GM12878 (cell line): ENCODE measurements at regions not wholly inside any gene's neighbourhood (a gene's known extent, or its start where the extent isn't known, plus 50 kb on each side); places are given as distances from the start of the nearest gene placed in this dataset.

Experiments used
- ATAC-seq: fragments of 200-7000 bp; cut with Tn5 transposase; 3 replicates; pipeline ENCODE4 v1.9.1; 2020; ENCODE audit warnings: mild to moderate bottlenecking, moderate library complexity
- BruUV-seq: library from RNA; stranded (reverse); fragments of 400-500 nt; replicated peaks from 2 replicates; lab custom pipeline; 2021; lab: Mats Ljungman, UMichigan
- CTCF ChIA-PET: fragments of 300-600 bp; sonication (Branson Sonifier 250); formaldehyde crosslinking; extraction: SDS; loops from one replicate; lab custom pipeline; 2021; ENCODE audit warnings: inconsistent platforms; lab: Yijun Ruan, JAX
- POLR2A ChIA-PET: fragments of 350-600 bp; formaldehyde crosslinking; extraction: SDS; loops from one replicate; lab custom pipeline; 2021; ENCODE audit warnings: inconsistent platforms; lab: Charles Lee
- RAD21 ChIA-PET: fragments of 300-600 bp; sonication (Branson Sonifier 250); formaldehyde crosslinking; loops from one replicate; lab custom pipeline; 2023; ENCODE audit warnings: antibody characterized with exemption; ENCODE audit not compliant: unreplicated experiment; lab: Charles Lee
- SMC1A ChIA-PET: fragments of 300-600 bp; sonication (Branson Sonifier 250); formaldehyde crosslinking; loops from one replicate; lab custom pipeline; 2023; ENCODE audit not compliant: unreplicated experiment, uncharacterized antibody; lab: Charles Lee
- DNase-seq: peaks from one replicate; pipeline ENCODE4 v3.0.0-alpha.2; 2011; ENCODE audit warnings: low read depth, low spot score
- FAIRE-seq: peaks from 3 replicates; lab custom pipeline; 2011; peaks lifted over from hg19 to GRCh38; lab: Jason Lieb, UNC
- H2AFZ ChIP-seq: 2 replicates; pipeline ENCODE4 v1.6.0; 2011; ENCODE audit warnings: low read depth, low read length, control low read depth; ENCODE audit not compliant: control insufficient read depth
- H3K27ac ChIP-seq: 2 replicates; pipeline ENCODE4 v1.5.1; 2011; ENCODE audit warnings: control low read depth; ENCODE audit not compliant: control insufficient read depth, insufficient read depth
- H3K27me3 ChIP-seq, 2 experiments: replicated peaks in 1 of 2; 2 replicates each; pipeline versions ENCODE4 v1.6.0 to v1.6.1; 2011; ENCODE audit warnings: low read length in 1 of 2; ENCODE audit not compliant: control insufficient read depth in 2 of 2, insufficient read depth in 2 of 2
- H3K36me3 ChIP-seq, 2 experiments: 2 replicates each; pipeline ENCODE4 v1.5.1; 2011; ENCODE audit warnings: low read length in 1 of 2; ENCODE audit not compliant: control insufficient read depth in 2 of 2, insufficient read depth in 2 of 2
- H3K4me1 ChIP-seq: 2 replicates; pipeline ENCODE4 v1.6.1; 2011; ENCODE audit warnings: mild to moderate bottlenecking, low read length, moderate library complexity, mixed read lengths; ENCODE audit not compliant: control insufficient read depth, insufficient read depth
- H3K4me2 ChIP-seq: 2 replicates; pipeline ENCODE4 v1.6.0; 2011; ENCODE audit warnings: control low read depth; ENCODE audit not compliant: control insufficient read depth, insufficient read depth
- H3K4me3 ChIP-seq: fragments of 200-600 bp; sonication (generic); 2 replicates; pipeline ENCODE4 v1.5.1; 2016
- H3K79me2 ChIP-seq: 2 replicates; pipeline ENCODE4 v1.6.0; 2011; ENCODE audit warnings: low read length; ENCODE audit not compliant: control insufficient read depth, insufficient read depth
- H3K9ac ChIP-seq: 2 replicates; pipeline ENCODE4 v1.8.0; 2011; ENCODE audit warnings: low read length, control low read depth, mixed read lengths; ENCODE audit not compliant: control insufficient read depth, insufficient read depth
- H3K9me3 ChIP-seq: replicated peaks from 3 replicates; pipeline ENCODE4 v1.5.1; 2011; ENCODE audit warnings: mild to moderate bottlenecking, low read length; ENCODE audit not compliant: control insufficient read depth, insufficient read depth
- H4K20me1 ChIP-seq: 2 replicates; pipeline ENCODE4 v1.6.0; 2011; ENCODE audit not compliant: control insufficient read depth, insufficient read depth
- GATAD2B ChIP-seq: fragments of 450-650 bp; conservative IDR thresholded peaks from 2 replicates; pipeline ENCODE4 v1.6.1; 2017; ENCODE audit warnings: low read depth, mild to moderate bottlenecking, moderate library complexity
- HDGF ChIP-seq: fragments of 450-650 bp; IDR thresholded peaks from 2 replicates; pipeline ENCODE4 v1.6.1; 2016; ENCODE audit warnings: antibody characterized with exemption
- RB1 ChIP-seq: fragments of 450-650 bp; formaldehyde crosslinking; IDR thresholded peaks from 2 replicates; pipeline ENCODE4 v1.6.1; 2017; ENCODE audit warnings: mild to moderate bottlenecking, borderline replicate concordance
- SREBF2 ChIP-seq: IDR thresholded peaks from 2 replicates; pipeline ENCODE4 v1.6.1; 2012; ENCODE audit warnings: mild to moderate bottlenecking, low read length
- ZZZ3 ChIP-seq: IDR thresholded peaks from 2 replicates; pipeline ENCODE4 v1.6.1; 2011; ENCODE audit warnings: low read depth; ENCODE audit not compliant: control insufficient read depth, insufficient read length
- WGBS: methylation state at CpG from one replicate; pipeline ENCODE4 v1.1.6; 2016; ENCODE audit warnings: low lambda C conversion rate; ENCODE audit not compliant: insufficient replicate concordance, insufficient coverage; ENCODE audit errors: missing lambda C conversion rate; 5-methylcytosine and 5-hydroxymethylcytosine counted together
- in situ Hi-C: fragments of 300-500 bp; cut with MboI; formaldehyde crosslinking; loops from 9 replicates; pipeline ENCODE4 v1.14.3; 2018; ENCODE audit warnings: mixed read lengths
- intact Hi-C: fragments of 100-400 bp; cut with micrococcal nuclease; formaldehyde crosslinking; loops from one replicate; pipeline ENCODE4 v1.14.2; 2022; ENCODE audit not compliant: unreplicated experiment

GRCh38 chr7:67588631-67589030 is 592.0 kb downstream of the TYW1 start:
- ChIA-PET CTCF (no interaction called here), POLR2A (no interaction called here)
- FAIRE-seq = no peak

GRCh38 chr7:67589183-67589582 is 592.5 kb downstream of the TYW1 start:
- ATAC-seq = no peak
- ChIA-PET POLR2A (no interaction called here), CTCF (no interaction called here), SMC1A (no interaction called here), RAD21 (no interaction called here)
- Histone ChIP-seq H3K36me3 (no peaks in the 10 kb centered on the region), H3K79me2 (no peaks in the 10 kb centered on the region), H3K4me1 (no peaks in the 10 kb centered on the region), H3K27ac (no peak overlapping the region), H3K9ac (no peak overlapping the region), H3K9me3 (no peaks in the 10 kb centered on the region), H3K4me2 (no peak overlapping the region), H3K27me3 (no peaks in the 10 kb centered on the region), H2AFZ (no peak overlapping the region), H4K20me1 (no peaks in the 10 kb centered on the region), H3K4me3 (no peak overlapping the region)
- intact Hi-C loops (no loop called here), in situ Hi-C loops (no loop called here)
- no TSS peak for BruUV-seq
- FAIRE-seq = no peak
- 52% methylated on average over 10 of the region's 10 CpGs for WGBS
- no peak for DNase-seq
- TF ChIP-seq RB1 (no peak), SREBF2 (no peak), GATAD2B (no peak)

More at GRCh38 chr7:67588631-67589030, 592.0 kb downstream of the TYW1 start:
- Histone ChIP-seq H3K9me3 (no peaks in the 10 kb centered on the region), H2AFZ (no peak overlapping the region), H3K4me3 (no peak overlapping the region), H4K20me1 (no peaks in the 10 kb centered on the region), H3K27ac (no peak overlapping the region), H3K4me1 (no peaks in the 10 kb centered on the region), H3K4me2 (no peak overlapping the region), H3K9ac (no peak overlapping the region), H3K27me3 (no peaks in the 10 kb centered on the region), H3K79me2 (no peaks in the 10 kb centered on the region), H3K36me3 (no peaks in the 10 kb centered on the region)
- TF ChIP-seq HDGF (no peak), ZZZ3 (no peak)
- WGBS = 13% methylated on average over 5 of the region's 5 CpGs
- ATAC-seq = no peak
- intact Hi-C loops (no loop called here), in situ Hi-C loops (no loop called here)
- DNase-seq = no peak
- RAD21 ChIA-PET = no interaction called here
- BruUV-seq = no TSS peak
- SMC1A ChIA-PET = no interaction called here
